ENCODE measurements at regions not wholly inside any gene's neighbourhood (a gene's known extent, or its start where the extent isn't known, plus 50 kb on each side); places are given as distances from the start of the nearest gene placed in this dataset.

- ChIA-PET POLR2A (no interaction called here), CTCF (no interaction called here)
- no peaks in the 10 kb centered on the region for H3K9me3 Mint-ChIP-seq
- intact Hi-C loops (cut with micrococcal nuclease) = no loop called here
- no peak overlapping the region for H3K27ac Mint-ChIP-seq
- H3K4me3 Mint-ChIP-seq = no peak overlapping the region
- no peaks in the 10 kb centered on the region for H3K36me3 ChIP-seq (ENCODE audit: control insufficient read depth in 2 of 3, insufficient read depth in 3 of 3, low read length in 3 of 3)
- H3K27me3 Mint-ChIP-seq = peaks cover 0 to 20% (median 5%) of the 10 kb centered on the region in 5 donors
- H3K4me1 ChIP-seq (ENCODE audit: control insufficient read depth in 2 of 2, insufficient read depth in 2 of 2, low read length in 2 of 2) = no peaks in the 10 kb centered on the region
- H3K27me3 ChIP-seq (ENCODE audit: control insufficient read depth in 2 of 2, insufficient read depth in 2 of 2, low read length in 2 of 2) = no peaks in the 10 kb centered on the region
- H3K4me3 ChIP-seq (ENCODE audit: low read length) = no peak overlapping the region
- H3K9me3 ChIP-seq (ENCODE audit: control insufficient read depth in 2 of 3, low read length in 3 of 3) = no peaks in the 10 kb centered on the region
- no peak overlapping the region for H3K27ac ChIP-seq (ENCODE audit: low read depth, low read length)
- no peaks in the 10 kb centered on the region for H3K36me3 Mint-ChIP-seq
- ATAC-seq (no peak), DNase-seq (no peak)
- H3K4me1 Mint-ChIP-seq = no peaks in the 10 kb centered on the region
Observed at GRCh38 chr3:176789281-176789705, 408.0 kb downstream of the TBL1XR1 start.

GRCh38 chr3:176787506-176787905, 409.8 kb downstream of the TBL1XR1 start:
- H3K4me1 ChIP-seq (ENCODE audit: control insufficient read depth in 2 of 2, insufficient read depth in 2 of 2, low read length in 2 of 2) = no peaks in the 10 kb centered on the region
- no peaks in the 10 kb centered on the region for H3K9me3 ChIP-seq (ENCODE audit: control insufficient read depth in 2 of 3, low read length in 3 of 3)
- Mint-ChIP-seq H3K4me1 (no peaks in the 10 kb centered on the region), H3K27ac (no peak overlapping the region), H3K9me3 (no peaks in the 10 kb centered on the region), H3K4me3 (no peak overlapping the region), H3K36me3 (no peaks in the 10 kb centered on the region), H3K27me3 (peaks cover 0 to 25% (median 5%) of the 10 kb centered on the region in 5 donors)
- no peak overlapping the region for H3K27ac ChIP-seq (ENCODE audit: low read depth, low read length)
- ChIA-PET CTCF (no interaction called here), POLR2A (no interaction called here)
- intact Hi-C loops (cut with micrococcal nuclease) = no loop called here
- H3K36me3 ChIP-seq (ENCODE audit: control insufficient read depth in 2 of 3, insufficient read depth in 3 of 3, low read length in 3 of 3) = no peaks in the 10 kb centered on the region
- ATAC-seq (no peak), DNase-seq (no peak)
- H3K27me3 ChIP-seq (ENCODE audit: control insufficient read depth in 2 of 2, insufficient read depth in 2 of 2, low read length in 2 of 2) = no peaks in the 10 kb centered on the region
- H3K4me3 ChIP-seq (ENCODE audit: low read length) = no peak overlapping the region

- no peaks in the 10 kb centered on the region for H3K4me1 ChIP-seq (ENCODE audit: control insufficient read depth in 2 of 2, insufficient read depth in 2 of 2, low read length in 2 of 2)
- no peaks in the 10 kb centered on the region for H3K27me3 ChIP-seq (ENCODE audit: control insufficient read depth in 2 of 2, insufficient read depth in 2 of 2, low read length in 2 of 2)
- H3K27ac ChIP-seq (ENCODE audit: low read depth, low read length) = no peak overlapping the region
- intact Hi-C loops (cut with micrococcal nuclease) = no loop called here
- H3K27me3 Mint-ChIP-seq = peaks cover 0 to 21% (median 5%) of the 10 kb centered on the region in 5 donors
- H3K4me3 Mint-ChIP-seq = no peak overlapping the region
- no peaks in the 10 kb centered on the region for H3K4me1 Mint-ChIP-seq
- no peak overlapping the region for H3K4me3 ChIP-seq (ENCODE audit: low read length)
- no peak for DNase-seq
- H3K9me3 Mint-ChIP-seq = no peaks in the 10 kb centered on the region
- no peak for ATAC-seq
- no peak overlapping the region for H3K27ac Mint-ChIP-seq
- no peaks in the 10 kb centered on the region for H3K9me3 ChIP-seq (ENCODE audit: control insufficient read depth in 2 of 3, low read length in 3 of 3)
- no peaks in the 10 kb centered on the region for H3K36me3 Mint-ChIP-seq
- CTCF ChIA-PET = no interaction called here
- POLR2A ChIA-PET = no interaction called here
- no peaks in the 10 kb centered on the region for H3K36me3 ChIP-seq (ENCODE audit: control insufficient read depth in 2 of 3, insufficient read depth in 3 of 3, low read length in 3 of 3)
Observed at GRCh38 chr3:176785171-176785570, 412.1 kb downstream of the TBL1XR1 start.

GRCh38 chr3:176780766-176781165, 416.5 kb downstream of the TBL1XR1 start:
- Mint-ChIP-seq H3K36me3 (no peaks in the 10 kb centered on the region), H3K9me3 (no peaks in the 10 kb centered on the region), H3K27me3 (peaks cover 0 to 11% (median 0%) of the 10 kb centered on the region in 5 donors), H3K4me1 (no peaks in the 10 kb centered on the region), H3K27ac (no peak overlapping the region), H3K4me3 (no peak overlapping the region)
- Histone ChIP-seq H3K4me1 (ENCODE audit: control insufficient read depth in 2 of 2, insufficient read depth in 2 of 2, low read length in 2 of 2) (no peaks in the 10 kb centered on the region), H3K4me3 (ENCODE audit: low read length) (no peak overlapping the region), H3K27ac (ENCODE audit: low read depth, low read length) (no peak overlapping the region), H3K9me3 (ENCODE audit: control insufficient read depth in 2 of 3, low read length in 3 of 3) (no peaks in the 10 kb centered on the region), H3K27me3 (ENCODE audit: control insufficient read depth in 2 of 2, insufficient read depth in 2 of 2, low read length in 2 of 2) (no peaks in the 10 kb centered on the region), H3K36me3 (ENCODE audit: control insufficient read depth in 2 of 3, insufficient read depth in 3 of 3, low read length in 3 of 3) (no peaks in the 10 kb centered on the region)
- POLR2A ChIA-PET = no interaction called here
- CTCF ChIA-PET = no interaction called here
- no peak for DNase-seq
- intact Hi-C loops (cut with micrococcal nuclease) = no loop called here
- ATAC-seq = no peak

GRCh38 chr3:176776622-176777175, 420.6 kb downstream of the TBL1XR1 start:
- ChIA-PET POLR2A (no interaction called here), CTCF (interaction anchor here (0.7 kb wide), 1 partner anchor 95 kb away, joined by 3 read pairs; no protein-coding TSS in a partner anchor)
- H3K27me3 Mint-ChIP-seq = peaks cover 0 to 6% (median 0%) of the 10 kb centered on the region in 5 donors
- peaks cover 0 to 6% (median 0%) of the 10 kb centered on the region in 5 donors for H3K36me3 Mint-ChIP-seq
- H3K9me3 ChIP-seq (ENCODE audit: control insufficient read depth in 2 of 3, low read length in 3 of 3) = no peaks in the 10 kb centered on the region
- no peaks in the 10 kb centered on the region for H3K36me3 ChIP-seq (ENCODE audit: control insufficient read depth in 2 of 3, insufficient read depth in 3 of 3, low read length in 3 of 3)
- no peaks in the 10 kb centered on the region for H3K4me1 ChIP-seq (ENCODE audit: control insufficient read depth in 2 of 2, insufficient read depth in 2 of 2, low read length in 2 of 2)
- no peak overlapping the region for H3K27ac Mint-ChIP-seq
- intact Hi-C loops (cut with micrococcal nuclease) = no loop called here
- H3K27ac ChIP-seq (ENCODE audit: low read depth, low read length) = no peak overlapping the region
- no peak for DNase-seq
- no peak overlapping the region for H3K4me3 ChIP-seq (ENCODE audit: low read length)
- no peaks in the 10 kb centered on the region for H3K27me3 ChIP-seq (ENCODE audit: control insufficient read depth in 2 of 2, insufficient read depth in 2 of 2, low read length in 2 of 2)
- H3K4me3 Mint-ChIP-seq = no peak overlapping the region
- no peak for ATAC-seq
- no peaks in the 10 kb centered on the region for H3K4me1 Mint-ChIP-seq
- H3K9me3 Mint-ChIP-seq = peaks cover 4 to 24% (median 11%) of the 10 kb centered on the region in 11 donors

- Histone ChIP-seq H3K4me3 (ENCODE audit: low read length) (no peak overlapping the region), H3K27ac (ENCODE audit: low read depth, low read length) (no peak overlapping the region), H3K36me3 (ENCODE audit: control insufficient read depth in 2 of 3, insufficient read depth in 3 of 3, low read length in 3 of 3) (no peaks in the 10 kb centered on the region), H3K4me1 (ENCODE audit: control insufficient read depth in 2 of 2, insufficient read depth in 2 of 2, low read length in 2 of 2) (no peaks in the 10 kb centered on the region), H3K9me3 (ENCODE audit: control insufficient read depth in 2 of 3, low read length in 3 of 3) (peaks cover 0 to 4% (median 0%) of the 10 kb centered on the region in 3 experiments), H3K27me3 (ENCODE audit: control insufficient read depth in 2 of 2, insufficient read depth in 2 of 2, low read length in 2 of 2) (no peaks in the 10 kb centered on the region)
- DNase-seq = no peak
- no peaks in the 10 kb centered on the region for H3K4me1 Mint-ChIP-seq
- H3K27me3 Mint-ChIP-seq = peaks cover 0 to 5% (median 0%) of the 10 kb centered on the region in 5 donors
- H3K27ac Mint-ChIP-seq = no peak overlapping the region
- CTCF ChIA-PET = no interaction called here
- no peak overlapping the region for H3K4me3 Mint-ChIP-seq
- H3K9me3 Mint-ChIP-seq = peaks cover 11 to 47% (median 18%) of the 10 kb centered on the region in 11 donors
- ATAC-seq = no peak
- intact Hi-C loops (cut with micrococcal nuclease) = no loop called here
- peaks cover 0 to 6% (median 0%) of the 10 kb centered on the region in 5 donors for H3K36me3 Mint-ChIP-seq
- POLR2A ChIA-PET = no interaction called here
Observed at GRCh38 chr3:176769547-176770190, 427.6 kb downstream of the TBL1XR1 start.

GRCh38 chr3:176767385-176767784, 429.9 kb downstream of the TBL1XR1 start:
- Histone ChIP-seq H3K27me3 (ENCODE audit: control insufficient read depth in 2 of 2, insufficient read depth in 2 of 2, low read length in 2 of 2) (no peaks in the 10 kb centered on the region), H3K4me1 (ENCODE audit: control insufficient read depth in 2 of 2, insufficient read depth in 2 of 2, low read length in 2 of 2) (no peaks in the 10 kb centered on the region), H3K4me3 (ENCODE audit: low read length) (no peak overlapping the region), H3K36me3 (ENCODE audit: control insufficient read depth in 2 of 3, insufficient read depth in 3 of 3, low read length in 3 of 3) (no peaks in the 10 kb centered on the region), H3K9me3 (ENCODE audit: control insufficient read depth in 2 of 3, low read length in 3 of 3) (peaks cover 0 to 4% (median 0%) of the 10 kb centered on the region in 3 experiments), H3K27ac (ENCODE audit: low read depth, low read length) (no peak overlapping the region)
- H3K4me1 Mint-ChIP-seq = no peaks in the 10 kb centered on the region
- H3K27ac Mint-ChIP-seq = peak overlapping the region in 1 of 9 donors; percentile 53
- ChIA-PET POLR2A (no interaction called here), CTCF (no interaction called here)
- H3K36me3 Mint-ChIP-seq = no peaks in the 10 kb centered on the region
- intact Hi-C loops (cut with micrococcal nuclease) = no loop called here
- no peak for DNase-seq
- H3K9me3 Mint-ChIP-seq = peaks cover 7 to 32% (median 12%) of the 10 kb centered on the region in 11 donors
- no peak overlapping the region for H3K4me3 Mint-ChIP-seq
- H3K27me3 Mint-ChIP-seq = peaks cover 0 to 13% (median 3%) of the 10 kb centered on the region in 5 donors
- ATAC-seq = no peak
